ENCODE measurements at regions not wholly inside any gene's neighbourhood (a gene's known extent, or its start where the extent isn't known, plus 50 kb on each side); places are given as distances from the start of the nearest gene placed in this dataset.

- intact Hi-C loops (cut with DNase I; ENCODE audit: low total_unique reads): no loop called here
- TF ChIP-seq POLR2A (IDR thresholded peaks at IDR 0.05): no peak
- WGBS, 2 donors: 30 to 38% methylated on average over 6 of the region's 6 CpGs
- H3K4me3 ChIP-seq (ENCODE audit: low read depth, poor library complexity, severe bottlenecking): no peak overlapping the region
- peak in 1 of 2 donors; percentile 78 for DNase-seq (ENCODE audit: low spot score in 2 of 2)
Observed at GRCh38 chr3:30342318-30343060, 263.9 kb upstream of the TGFBR2 start.

GRCh38 chr3:30343067-30343831 lies 263.2 kb upstream of the TGFBR2 start:
- intact Hi-C loops (cut with DNase I; ENCODE audit: low total_unique reads): no loop called here
- DNase-seq (ENCODE audit: low spot score in 2 of 2): no peak
- WGBS, 2 donors: 76% methylated on average over 4 of the region's 4 CpGs
- TF ChIP-seq CTCF (IDR thresholded peaks at IDR 0.05): no peak
- TF ChIP-seq POLR2A (IDR thresholded peaks at IDR 0.05): no peak
- H3K4me3 ChIP-seq (ENCODE audit: low read depth, poor library complexity, severe bottlenecking): no peak overlapping the region

- WGBS, 2 donors: 84 to 92% methylated on average over 1 of the region's 1 CpG
- no peak for DNase-seq (ENCODE audit: low spot score in 2 of 2)
- intact Hi-C loops (cut with DNase I; ENCODE audit: low total_unique reads): no loop called here
- no peak for TF ChIP-seq POLR2A (IDR thresholded peaks at IDR 0.05)
- TF ChIP-seq CTCF (IDR thresholded peaks at IDR 0.05): no peak
- no peak overlapping the region for H3K4me3 ChIP-seq (ENCODE audit: low read depth, poor library complexity, severe bottlenecking)
Observed at GRCh38 chr3:30343861-30344260, 262.5 kb upstream of the TGFBR2 start.

- no peak for TF ChIP-seq POLR2A (IDR thresholded peaks at IDR 0.05)
- no peak for TF ChIP-seq CTCF (IDR thresholded peaks at IDR 0.05)
- DNase-seq (ENCODE audit: low spot score in 2 of 2): no peak
- no peak overlapping the region for H3K4me3 ChIP-seq (ENCODE audit: low read depth, poor library complexity, severe bottlenecking)
- WGBS, 2 donors: 92 to 97% methylated on average over 1 of the region's 1 CpG
- intact Hi-C loops (cut with DNase I; ENCODE audit: low total_unique reads): no loop called here
Observed at GRCh38 chr3:30344288-30344687, 262.1 kb upstream of the TGFBR2 start.

- TF ChIP-seq POLR2A (IDR thresholded peaks at IDR 0.05) (no peak), CTCF (IDR thresholded peaks at IDR 0.05) (no peak)
- no peak overlapping the region for H3K4me3 ChIP-seq (ENCODE audit: low read depth, poor library complexity, severe bottlenecking)
- no peak for DNase-seq (ENCODE audit: low spot score in 2 of 2)
- intact Hi-C loops (cut with DNase I; ENCODE audit: low total_unique reads): no loop called here
Observed at GRCh38 chr3:30346933-30347320, 259.5 kb upstream of the TGFBR2 start.

GRCh38 chr3:30347679-30348216 lies 258.7 kb upstream of the TGFBR2 start:
- no peak for DNase-seq (ENCODE audit: low spot score in 2 of 2)
- TF ChIP-seq POLR2A (IDR thresholded peaks at IDR 0.05): no peak
- no peak for TF ChIP-seq CTCF (IDR thresholded peaks at IDR 0.05)
- 59 to 62% methylated on average over 1 of the region's 1 CpG for WGBS, 2 donors
- H3K4me3 ChIP-seq (ENCODE audit: low read depth, poor library complexity, severe bottlenecking): no peak overlapping the region
- intact Hi-C loops (cut with DNase I; ENCODE audit: low total_unique reads): no loop called here
